H1 (cell line): ENCODE measurements at regions not wholly inside any gene's neighbourhood (a gene's known extent, or its start where the extent isn't known, plus 50 kb on each side); places are given as distances from the start of the nearest gene placed in this dataset.

Source experiments
- CTCF ChIA-PET: fragments of 300-600 bp; sonication (Branson Sonifier 250); formaldehyde crosslinking; loops from one replicate; lab custom pipeline; 2021; ENCODE audit not compliant: partially characterized antibody; lab: Charles Lee
- POLR2A ChIA-PET: fragments of 300-600 bp; sonication (Branson Sonifier 250); formaldehyde crosslinking; loops from one replicate; lab custom pipeline; 2021; ENCODE audit warnings: inconsistent platforms; ENCODE audit not compliant: partially characterized antibody; lab: Charles Lee
- DNase-seq, 2 experiments: peaks; one replicate each; pipeline versions ENCODE4 v3.0.0 to v3.0.0-alpha.2; 2010 to 2022; ENCODE audit warnings: low spot score in 2 of 2, low read depth in 1 of 2, mixed read lengths in 1 of 2
- FAIRE-seq: peaks from 2 replicates; lab custom pipeline; 2011; peaks lifted over from hg19 to GRCh38; lab: Jason Lieb, UNC
- H2AFZ ChIP-seq: 2 replicates; pipeline ENCODE4 v1.8.1; 2012; ENCODE audit warnings: low read length, inconsistent platforms
- H2AK5ac ChIP-seq: 2 replicates; pipeline ENCODE4 v1.6.1; 2013; ENCODE audit warnings: low read depth, low read length
- H2BK120ac ChIP-seq: replicated peaks from 2 replicates; pipeline ENCODE3; 2013; ENCODE audit warnings: low read depth, low read length, inconsistent platforms
- H2BK12ac ChIP-seq: 2 replicates; pipeline ENCODE4 v1.6.1; 2013; ENCODE audit warnings: low read depth, low read length
- H2BK15ac ChIP-seq: 2 replicates; pipeline ENCODE4 v1.6.1; 2013; ENCODE audit warnings: low read length
- H2BK20ac ChIP-seq: 2 replicates; pipeline ENCODE4 v1.6.1; 2013; ENCODE audit warnings: low read length
- H2BK5ac ChIP-seq: 2 replicates; pipeline ENCODE4 v1.6.1; 2013; ENCODE audit warnings: low read depth, low read length
- H3K14ac ChIP-seq: 2 replicates; pipeline ENCODE4 v1.6.1; 2013; ENCODE audit warnings: inconsistent platforms; ENCODE audit not compliant: insufficient read length
- H3K18ac ChIP-seq: 2 replicates; pipeline ENCODE4 v1.6.1; 2013; ENCODE audit warnings: low read length; ENCODE audit errors: extremely low read depth
- H3K23ac ChIP-seq: 2 replicates; pipeline ENCODE4 v1.6.1; 2013; ENCODE audit warnings: inconsistent platforms; ENCODE audit not compliant: insufficient read length
- H3K23me2 ChIP-seq: 2 replicates; pipeline ENCODE4 v1.6.1; 2013; ENCODE audit warnings: low read depth, low read length
- H3K27ac ChIP-seq: 2 replicates; pipeline ENCODE4 v1.6.1; 2011; ENCODE audit warnings: low read depth, low read length, inconsistent platforms
- H3K27me3 ChIP-seq, 4 experiments: replicated peaks in 1 of 4; 1 replicate in 1 of 4; 2 replicates in 3 of 4; pipeline versions ENCODE4 v1.6.1 to v1.8.1; 2011 to 2013; ENCODE audit warnings: low read length in 3 of 4, mild to moderate bottlenecking in 3 of 4, inconsistent platforms in 2 of 4, mixed read lengths in 2 of 4, moderate library complexity in 1 of 4; ENCODE audit not compliant: control insufficient read depth in 3 of 4, insufficient read depth in 3 of 4; ENCODE audit errors: extremely low read depth in 1 of 4
- H3K36me3 ChIP-seq, 4 experiments: 2 replicates each; pipeline versions ENCODE4 v1.6.1 to v1.8.1; 2011 to 2013; ENCODE audit warnings: mild to moderate bottlenecking in 4 of 4, low read length in 3 of 4, moderate library complexity in 2 of 4, control low read depth in 1 of 4, inconsistent platforms in 1 of 4; ENCODE audit not compliant: insufficient read depth in 4 of 4, control insufficient read depth in 2 of 4
- H3K4ac ChIP-seq: replicated peaks from 2 replicates; pipeline ENCODE3; 2013; ENCODE audit warnings: low read length, low read depth, mixed read lengths, inconsistent platforms; ENCODE audit not compliant: insufficient read length
- H3K4me1 ChIP-seq, 4 experiments: replicated peaks in 1 of 4; 1 replicate in 1 of 4; 2 replicates in 3 of 4; pipeline versions ENCODE4 v1.6.1 to v1.8.1; 2011 to 2013; ENCODE audit warnings: low read length in 3 of 4, inconsistent platforms in 2 of 4, mixed read lengths in 1 of 4; ENCODE audit not compliant: insufficient read depth in 4 of 4, control insufficient read depth in 3 of 4
- H3K4me2 ChIP-seq, 2 experiments: 2 replicates each; pipeline versions ENCODE4 v1.6.1 to v1.8.1; 2011 to 2013; ENCODE audit warnings: low read depth in 2 of 2, low read length in 2 of 2, control low read depth in 1 of 2, inconsistent platforms in 1 of 2, mild to moderate bottlenecking in 1 of 2; ENCODE audit not compliant: insufficient read depth in 1 of 2
- H3K4me3 ChIP-seq, 4 experiments: fragments of 200-600, 300-600 bp in 1 of 4; sonication (generic), shearing (Covaris generic), sonication (Bioruptor Twin) in 1 of 4; 2 replicates each; pipeline versions ENCODE4 v1.5.1 to v1.8.1; 2011 to 2016; ENCODE audit warnings: low read length in 4 of 4, low read depth in 3 of 4, control low read depth in 2 of 4, inconsistent platforms in 2 of 4, mild to moderate bottlenecking in 2 of 4, mixed read lengths in 1 of 4, moderate library complexity in 1 of 4; ENCODE audit not compliant: insufficient read depth in 2 of 4; ENCODE audit errors: extremely low read depth in 1 of 4
- H3K56ac ChIP-seq: replicated peaks from 2 replicates; pipeline ENCODE3; 2013; ENCODE audit warnings: low read depth, mild to moderate bottlenecking, mixed read lengths, low read length, inconsistent platforms; ENCODE audit not compliant: insufficient read length
- H3K79me1 ChIP-seq: 2 replicates; pipeline ENCODE4 v1.6.1; 2013; ENCODE audit warnings: low read depth, low read length, control low read depth
- H3K79me2 ChIP-seq, 2 experiments: 2 replicates each; pipeline versions ENCODE4 v1.6.1 to v1.8.1; 2012 to 2013; ENCODE audit warnings: low read length in 2 of 2, mild to moderate bottlenecking in 2 of 2, inconsistent platforms in 1 of 2; ENCODE audit not compliant: insufficient read depth in 2 of 2, control insufficient read depth in 1 of 2
- H3K9ac ChIP-seq, 4 experiments: replicated peaks in 1 of 4; 1 replicate in 1 of 4; 2 replicates in 3 of 4; pipeline versions ENCODE4 v1.6.1 to v1.8.1; 2011 to 2013; ENCODE audit warnings: low read depth in 3 of 4, low read length in 3 of 4, control low read depth in 2 of 4, mild to moderate bottlenecking in 2 of 4, moderate library complexity in 2 of 4, inconsistent platforms in 1 of 4; ENCODE audit errors: extremely low read depth in 1 of 4
- H3K9me3 ChIP-seq, 2 experiments: 2 replicates each; pipeline versions ENCODE4 v1.6.1 to v1.8.1; 2012 to 2013; ENCODE audit warnings: mild to moderate bottlenecking in 2 of 2, moderate library complexity in 2 of 2, control low read depth in 1 of 2, inconsistent platforms in 1 of 2, low read depth in 1 of 2, low read length in 1 of 2, mixed read lengths in 1 of 2; ENCODE audit not compliant: insufficient read depth in 2 of 2
- H4K20me1 ChIP-seq, 2 experiments: replicated peaks in 1 of 2; 2 replicates each; pipeline versions ENCODE3 to v1.8.1; 2011 to 2013; ENCODE audit warnings: inconsistent platforms in 2 of 2, low read length in 2 of 2, mild to moderate bottlenecking in 1 of 2; ENCODE audit not compliant: insufficient read depth in 2 of 2, control insufficient read depth in 1 of 2
- H4K5ac ChIP-seq: 2 replicates; pipeline ENCODE4 v1.6.1; 2013; ENCODE audit warnings: low read length, low read depth, mixed read lengths, inconsistent platforms; ENCODE audit not compliant: insufficient read length
- H4K8ac ChIP-seq: 2 replicates; pipeline ENCODE4 v1.8.0; 2013; ENCODE audit warnings: mild to moderate bottlenecking, moderate library complexity, low read length, inconsistent platforms; ENCODE audit not compliant: insufficient read depth; ENCODE audit errors: extremely low read depth
- H4K91ac ChIP-seq: replicated peaks from 2 replicates; pipeline ENCODE3; 2013; ENCODE audit warnings: low read length, mixed read lengths, inconsistent platforms; ENCODE audit not compliant: insufficient read length
- CBX5 ChIP-seq: fragments of 300-800, 300-1000 bp; sonication (generic); IDR thresholded peaks from 2 replicates; pipeline ENCODE4 v1.7.1; 2016; ENCODE audit warnings: antibody characterized with exemption, low read length, low read depth
- CBX8 ChIP-seq: fragments of 300-800, 300-1000 bp; sonication (generic); IDR thresholded peaks from 2 replicates; pipeline ENCODE4 v1.7.1; 2016; ENCODE audit warnings: low read depth, low read length, borderline replicate concordance
- CEBPB ChIP-seq: IDR thresholded peaks from 2 replicates; pipeline ENCODE4 v1.6.1; 2012; ENCODE audit warnings: low read depth, low read length
- CHD2 ChIP-seq: IDR thresholded peaks from 2 replicates; pipeline ENCODE4 v1.6.1; 2012; ENCODE audit warnings: low read length, improper control_type of control experiment
- EZH2 ChIP-seq: fragments of 200-600 bp; sonication (generic); IDR thresholded peaks from 2 replicates; pipeline ENCODE4 v1.7.1; 2012; ENCODE audit warnings: low read depth, mild to moderate bottlenecking, moderate library complexity, low read length, inconsistent platforms; ENCODE audit not compliant: severe bottlenecking
- GTF2F1 ChIP-seq: IDR thresholded peaks from 2 replicates; pipeline ENCODE4 v1.6.1; 2012; ENCODE audit warnings: low read depth, low read length, improper control_type of control experiment, borderline replicate concordance
- HDAC2 ChIP-seq, 2 experiments: fragments of 300-600 bp in 1 of 2; sonication (generic) in 1 of 2; IDR thresholded peaks; 2 replicates each; pipeline ENCODE4 v1.6.1; 2011 to 2012; ENCODE audit warnings: low read depth in 2 of 2, low read length in 2 of 2, mild to moderate bottlenecking in 2 of 2, moderate library complexity in 2 of 2, borderline replicate concordance in 1 of 2, inconsistent platforms in 1 of 2
- MAFK ChIP-seq: IDR thresholded peaks from 2 replicates; pipeline ENCODE4 v1.6.1; 2012; ENCODE audit warnings: low read depth, mild to moderate bottlenecking, improper control_type of control experiment, low read length
- NANOG ChIP-seq: IDR thresholded peaks from 2 replicates; pipeline ENCODE4 v1.6.1; 2011; ENCODE audit warnings: low read length, low read depth, mild to moderate bottlenecking, inconsistent platforms; ENCODE audit not compliant: insufficient read depth, poor library complexity, severe bottlenecking
- POU5F1 ChIP-seq: IDR thresholded peaks from 2 replicates; pipeline ENCODE4 v1.6.1; 2011; ENCODE audit warnings: low read depth, mild to moderate bottlenecking, low read length, moderate library complexity
- RBBP5 ChIP-seq: IDR thresholded peaks from 2 replicates; pipeline ENCODE4 v1.7.1; 2012; ENCODE audit warnings: low read depth, mild to moderate bottlenecking, inconsistent platforms, low read length, moderate library complexity, borderline replicate concordance
- TCF12 ChIP-seq: IDR thresholded peaks from 2 replicates; pipeline ENCODE4 v1.6.1; 2011; ENCODE audit warnings: low read depth, mild to moderate bottlenecking, low read length
- TEAD4 ChIP-seq: IDR thresholded peaks from 2 replicates; pipeline ENCODE4 v1.6.1; 2012; ENCODE audit warnings: low read depth, low read length, inconsistent platforms, mixed read lengths
- YY1 ChIP-seq: IDR thresholded peaks from 2 replicates; pipeline ENCODE4 v1.6.1; 2011; ENCODE audit warnings: low read depth, mild to moderate bottlenecking, low read length
- WGBS, 2 experiments: shearing (Covaris generic) in 1 of 2; methylation state at CpG; one replicate each; pipeline versions ENCODE4 v1.1.6 to v1.1.7; 2013 to 2015; ENCODE audit warnings: low lambda C conversion rate in 2 of 2, mixed read lengths in 2 of 2, inconsistent platforms in 1 of 2, low coverage in 1 of 2, missing lambda C conversion rate in 1 of 2; ENCODE audit not compliant: insufficient replicate concordance in 2 of 2, insufficient coverage in 1 of 2, insufficient read length in 1 of 2; ENCODE audit errors: extremely low coverage in 1 of 2, missing lambda C conversion rate in 1 of 2; 5-methylcytosine and 5-hydroxymethylcytosine counted together

GRCh38 chr7:13017333-13017857 is 330.0 kb downstream of the ARL4A start:
- H3K27ac ChIP-seq: no peak overlapping the region
- H4K20me1 ChIP-seq: no peaks in the 10 kb centered on the region
- no peaks in the 10 kb centered on the region for H3K79me2 ChIP-seq
- H3K4me1 ChIP-seq: peaks cover 0 to 14% (median 10%) of the 10 kb centered on the region in 4 experiments; a peak in 4 of 7 replicates
- H2AK5ac ChIP-seq: no peak overlapping the region
- H3K4me3 ChIP-seq: no peak overlapping the region
- H3K9ac ChIP-seq: no peak overlapping the region
- no peak overlapping the region for H3K56ac ChIP-seq
- H2BK5ac ChIP-seq: no peak overlapping the region
- no peaks in the 10 kb centered on the region for H3K23me2 ChIP-seq
- H4K8ac ChIP-seq: no peak overlapping the region
- no peaks in the 10 kb centered on the region for H3K79me1 ChIP-seq
- no peak overlapping the region for H2BK20ac ChIP-seq
- FAIRE-seq (peak; percentile 19), DNase-seq (no peak)
- H3K4ac ChIP-seq: no peak overlapping the region
- H3K14ac ChIP-seq: no peak overlapping the region
- H3K36me3 ChIP-seq: no peaks in the 10 kb centered on the region
- ChIA-PET CTCF (interaction anchor here (0.9 to 1.7 kb wide), 3 partner anchors 331 to 498 kb away, joined by 3 to 4 read pairs (median 3); no protein-coding TSS in a partner anchor), POLR2A (no interaction called here)
- no peak overlapping the region for H3K23ac ChIP-seq
- 68% methylated on average over 4 of the region's 4 CpGs; no CpG with 5 or more reads in 1 of the 2 experiments for WGBS, 2 experiments
- no peak overlapping the region for H4K91ac ChIP-seq
- no peak overlapping the region for H2BK15ac ChIP-seq
- H4K5ac ChIP-seq: no peak overlapping the region
- H2BK12ac ChIP-seq: no peak overlapping the region; the same call in 1 of the 2 replicates
- H3K9me3 ChIP-seq: no peaks in the 10 kb centered on the region
- H3K18ac ChIP-seq: no peak overlapping the region
- H2AFZ ChIP-seq: no peak overlapping the region; the same call in 1 of the 2 replicates
- H3K4me2 ChIP-seq: peak overlapping the region; percentile 15 to 46; a peak in 2 of 4 replicates
- H3K27me3 ChIP-seq: no peaks in the 10 kb centered on the region
- no peak overlapping the region for H2BK120ac ChIP-seq
- TF ChIP-seq CHD2: no peak
- TF ChIP-seq RBBP5: no peak
- no peak for TF ChIP-seq EZH2
- TF ChIP-seq TCF12: 0 out of 2 replicates have a peak, but pooled peaks have one; percentile 35
- TF ChIP-seq MAFK: no peak
- peak; percentile 49; the same call in 1 of the 2 replicates for TF ChIP-seq TEAD4
- TF ChIP-seq GTF2F1: no peak
- TF ChIP-seq CBX5: no peak
- TF ChIP-seq POU5F1: no peak
- peak; percentile 94 for TF ChIP-seq NANOG
- TF ChIP-seq CBX8: no peak
- no peak for TF ChIP-seq YY1
- no peak for TF ChIP-seq CEBPB
- 0 out of 4 replicates have a peak, but pooled peaks of 1 of the 2 experiments have one; percentile 15 for TF ChIP-seq HDAC2 (IDR thresholded peaks at IDR 0.05; ENCODE audit: borderline replicate concordance in 1 of 2, low read depth in 2 of 2, low read length in 2 of 2)
